Mesendoderm (in vitro differentiated cells): ENCODE measurements at regions not wholly inside any gene's neighbourhood (a gene's known extent, or its start where the extent isn't known, plus 50 kb on each side); places are given as distances from the start of the nearest gene placed in this dataset.
A peak's percentile ranks its signal among the peaks of the same experiment; 100 is the strongest.

Experiments
- DNase-seq: peaks from one replicate; pipeline ENCODE4 v3.0.0; 2013
- H2AK5ac ChIP-seq: 2 replicates; pipeline ENCODE4 v1.6.1; 2013; ENCODE audit warnings: low read length, inconsistent platforms
- H2BK120ac ChIP-seq: 2 replicates; pipeline ENCODE4 v1.6.1; 2013; ENCODE audit warnings: low read depth, mild to moderate bottlenecking, low read length, moderate library complexity, mixed read lengths
- H2BK15ac ChIP-seq: replicated peaks from 2 replicates; pipeline ENCODE4 v1.6.1; 2013; ENCODE audit warnings: low read depth, mild to moderate bottlenecking, moderate library complexity
- H2BK5ac ChIP-seq: 2 replicates; pipeline ENCODE4 v1.6.1; 2013; ENCODE audit warnings: low read length, inconsistent platforms
- H3K18ac ChIP-seq: 2 replicates; pipeline ENCODE4 v1.6.1; 2013; ENCODE audit warnings: mild to moderate bottlenecking, low read length, mixed read lengths
- H3K23ac ChIP-seq: one replicate; pipeline ENCODE4 v1.6.1; 2013; ENCODE audit warnings: low read length
- H3K27ac ChIP-seq: 2 replicates; pipeline ENCODE4 v1.5.1; 2013; ENCODE audit warnings: low read depth, mild to moderate bottlenecking, inconsistent platforms, low read length, moderate library complexity
- H3K27me3 ChIP-seq: 2 replicates; pipeline ENCODE4 v1.6.1; 2013; ENCODE audit warnings: low read length, control low read depth, mild to moderate bottlenecking, inconsistent platforms; ENCODE audit not compliant: insufficient read depth, poor library complexity
- H3K36me3 ChIP-seq: 2 replicates; pipeline ENCODE4 v1.6.1; 2013; ENCODE audit warnings: low read length, inconsistent platforms; ENCODE audit not compliant: control insufficient read depth, insufficient read depth
- H3K4ac ChIP-seq: one replicate; pipeline ENCODE4 v1.6.1; 2013; ENCODE audit warnings: low read depth, mild to moderate bottlenecking, low read length, moderate library complexity
- H3K4me1 ChIP-seq: 2 replicates; pipeline ENCODE4 v1.6.1; 2013; ENCODE audit warnings: low read depth, low read length, inconsistent platforms; ENCODE audit not compliant: control insufficient read depth
- H3K4me2 ChIP-seq: 2 replicates; pipeline ENCODE4 v1.6.1; 2013; ENCODE audit warnings: low read length
- H3K4me3 ChIP-seq: 2 replicates; pipeline ENCODE4 v1.5.1; 2013; ENCODE audit warnings: mild to moderate bottlenecking, low read length
- H3K56ac ChIP-seq: one replicate; pipeline ENCODE4 v1.6.1; 2013; ENCODE audit warnings: low read length
- H3K79me1 ChIP-seq: 2 replicates; pipeline ENCODE4 v1.6.1; 2013; ENCODE audit warnings: low read length, inconsistent platforms
- H3K79me2 ChIP-seq: 2 replicates; pipeline ENCODE4 v1.6.1; 2013; ENCODE audit warnings: mild to moderate bottlenecking, low read length; ENCODE audit not compliant: control insufficient read depth, insufficient read depth
- H3K9ac ChIP-seq: 2 replicates; pipeline ENCODE4 v1.6.1; 2013; ENCODE audit warnings: low read length, inconsistent platforms
- H4K5ac ChIP-seq: one replicate; pipeline ENCODE4 v1.6.1; 2013; ENCODE audit warnings: low read length
- H4K8ac ChIP-seq: one replicate; pipeline ENCODE4 v1.6.1; 2013; ENCODE audit warnings: low read depth, mild to moderate bottlenecking, control low read depth, low read length, moderate library complexity
- WGBS: extraction: QIAGEN DNeasy Blood & Tissue Kit; methylation state at CpG from one replicate; pipeline ENCODE4 v1.1.7; 2013; ENCODE audit warnings: low lambda C conversion rate, missing lambda C conversion rate; ENCODE audit not compliant: insufficient coverage; ENCODE audit errors: extremely low coverage; 5-methylcytosine and 5-hydroxymethylcytosine counted together

DNA sequence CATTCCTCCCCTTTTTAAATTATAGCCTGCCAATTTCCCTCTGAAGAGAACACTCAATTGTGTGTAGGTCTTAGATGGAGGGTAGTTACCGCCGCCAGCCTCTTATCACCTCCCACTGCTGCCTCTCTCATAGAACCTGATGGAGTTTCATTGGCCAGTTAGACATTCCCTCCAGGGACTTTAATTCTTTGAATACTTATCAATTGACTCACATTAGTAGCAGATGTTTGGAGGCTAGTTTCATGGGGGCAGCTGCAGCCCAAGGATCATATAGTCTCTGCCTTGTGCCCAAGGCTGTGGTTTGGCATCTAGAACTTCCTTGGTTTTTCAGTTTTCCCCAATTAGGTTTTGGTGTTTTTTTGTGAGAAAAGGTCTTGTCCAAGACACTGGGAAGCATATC, 318.9 kb upstream of the HTR2A start:
- no peaks in the 10 kb centered on the region for H3K36me3 ChIP-seq
- H3K27ac ChIP-seq, result no peak overlapping the region
- H3K9ac ChIP-seq, result no peak overlapping the region
- no peak overlapping the region for H2BK120ac ChIP-seq
- H3K79me2 ChIP-seq, result no peaks in the 10 kb centered on the region
- no CpG with 5 or more reads among the region's 2 CpGs for WGBS
- H3K79me1 ChIP-seq, result no peaks in the 10 kb centered on the region
- H2BK15ac ChIP-seq, result no peak overlapping the region
- DNase-seq, result peak; percentile 97
- H3K4ac ChIP-seq, result no peak overlapping the region
- no peak overlapping the region for H3K23ac ChIP-seq
- no peak overlapping the region for H2BK5ac ChIP-seq
- no peak overlapping the region for H2AK5ac ChIP-seq
- no peak overlapping the region for H3K4me2 ChIP-seq
- no peak overlapping the region for H3K4me3 ChIP-seq
- H3K56ac ChIP-seq, result no peak overlapping the region
- H3K18ac ChIP-seq, result peak overlapping the region; percentile 68
- H4K8ac ChIP-seq, result no peak overlapping the region
- H3K4me1 ChIP-seq, result peaks cover 7% of the 10 kb centered on the region
- no peaks in the 10 kb centered on the region for H3K27me3 ChIP-seq
- no peak overlapping the region for H4K5ac ChIP-seq

DNA sequence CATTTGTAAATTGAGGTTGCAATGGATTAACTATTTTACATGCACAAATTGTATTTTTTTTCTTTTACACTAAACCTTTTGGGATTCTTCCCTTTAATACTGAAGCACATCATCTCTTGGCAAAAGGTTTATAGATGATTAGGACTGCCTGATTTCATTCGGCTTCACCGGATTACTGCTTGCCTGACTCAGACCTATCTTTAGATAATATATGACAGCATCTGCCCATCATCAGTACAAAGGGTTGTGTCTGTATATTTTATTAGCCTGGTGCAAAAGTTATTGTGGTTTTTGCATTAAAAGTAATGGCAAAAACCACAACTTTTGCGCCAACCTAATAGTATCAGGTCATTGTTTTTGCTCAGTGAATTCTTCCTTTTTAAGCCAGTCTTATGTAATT, 316.2 kb upstream of the HTR2A start:
- Histone ChIP-seq H3K4me1 (peaks cover 8% of the 10 kb centered on the region), H3K4ac (no peak overlapping the region), H3K56ac (no peak overlapping the region), H4K5ac (no peak overlapping the region), H3K79me2 (no peaks in the 10 kb centered on the region), H2BK5ac (no peak overlapping the region), H3K9ac (no peak overlapping the region), H2AK5ac (no peak overlapping the region), H3K27me3 (no peaks in the 10 kb centered on the region), H3K79me1 (no peaks in the 10 kb centered on the region), H3K4me3 (no peak overlapping the region), H2BK120ac (no peak overlapping the region), H3K4me2 (no peak overlapping the region), H4K8ac (no peak overlapping the region), H2BK15ac (peak overlapping the region; percentile 19), H3K23ac (no peak overlapping the region), H3K27ac (no peak overlapping the region), H3K18ac (no peak overlapping the region), H3K36me3 (no peaks in the 10 kb centered on the region)
- no peak for DNase-seq
- WGBS, result no CpG with 5 or more reads among the region's 3 CpGs

GRCh38 chr13:47211106-47211505, 314.3 kb upstream of the HTR2A start:
- H3K9ac ChIP-seq, result no peak overlapping the region
- H2BK5ac ChIP-seq, result no peak overlapping the region

DNA sequence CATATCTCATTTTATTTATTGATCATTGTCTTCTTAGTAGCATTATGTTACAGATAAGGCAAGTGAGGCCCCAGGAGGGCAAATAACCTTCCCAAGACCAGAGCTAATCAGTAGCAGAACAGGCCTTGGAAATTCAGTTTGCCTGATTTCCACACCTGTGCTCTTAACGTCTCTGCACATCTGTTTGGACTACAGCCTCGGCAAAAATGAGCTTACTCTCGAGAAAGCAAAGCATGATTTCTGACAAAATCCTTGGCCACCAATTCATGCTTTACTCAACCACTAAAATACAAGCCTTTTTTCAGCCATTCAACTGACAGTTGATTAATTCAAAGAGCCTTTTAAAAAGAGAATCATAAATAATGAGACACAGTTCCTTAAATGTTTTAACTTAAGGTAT, 309.3 kb upstream of the HTR2A start:
- Histone ChIP-seq H3K79me1 (no peaks in the 10 kb centered on the region), H3K56ac (no peak overlapping the region), H3K27ac (no peak overlapping the region), H3K9ac (no peak overlapping the region), H2BK120ac (no peak overlapping the region), H3K27me3 (no peaks in the 10 kb centered on the region), H4K8ac (no peak overlapping the region), H2BK15ac (no peak overlapping the region), H3K23ac (no peak overlapping the region), H3K18ac (no peak overlapping the region), H3K79me2 (no peaks in the 10 kb centered on the region), H3K4me3 (no peak overlapping the region), H2AK5ac (no peak overlapping the region), H2BK5ac (no peak overlapping the region), H3K4me1 (peaks cover 2% of the 10 kb centered on the region), H3K4me2 (no peak overlapping the region), H4K5ac (no peak overlapping the region), H3K4ac (no peak overlapping the region), H3K36me3 (no peaks in the 10 kb centered on the region)
- WGBS, result no CpG with 5 or more reads among the region's 3 CpGs
- peak; percentile 49 for DNase-seq

More at GRCh38 chr13:47211106-47211505, 314.3 kb upstream of the HTR2A start:
- H3K27ac ChIP-seq, result no peak overlapping the region
- H3K4ac ChIP-seq, result no peak overlapping the region
- no peak overlapping the region for H4K8ac ChIP-seq
- H3K79me1 ChIP-seq, result no peaks in the 10 kb centered on the region
- H4K5ac ChIP-seq, result no peak overlapping the region
- whole genome bisulfite sequencing, result no CpG with 5 or more reads among the region's 5 CpGs
- H3K4me1 ChIP-seq, result peaks cover 8% of the 10 kb centered on the region
- no peak overlapping the region for H3K23ac ChIP-seq
- H3K79me2 ChIP-seq, result no peaks in the 10 kb centered on the region
- no peak overlapping the region for H3K18ac ChIP-seq
- no peak overlapping the region for H3K56ac ChIP-seq
- H2BK120ac ChIP-seq, result no peak overlapping the region
- H3K36me3 ChIP-seq, result no peaks in the 10 kb centered on the region
- H2BK15ac ChIP-seq, result no peak overlapping the region
- H3K27me3 ChIP-seq, result no peaks in the 10 kb centered on the region
- H3K4me2 ChIP-seq, result no peak overlapping the region
- peak; percentile 98 for DNase-seq
- no peak overlapping the region for H2AK5ac ChIP-seq
- H3K4me3 ChIP-seq, result no peak overlapping the region

DNA sequence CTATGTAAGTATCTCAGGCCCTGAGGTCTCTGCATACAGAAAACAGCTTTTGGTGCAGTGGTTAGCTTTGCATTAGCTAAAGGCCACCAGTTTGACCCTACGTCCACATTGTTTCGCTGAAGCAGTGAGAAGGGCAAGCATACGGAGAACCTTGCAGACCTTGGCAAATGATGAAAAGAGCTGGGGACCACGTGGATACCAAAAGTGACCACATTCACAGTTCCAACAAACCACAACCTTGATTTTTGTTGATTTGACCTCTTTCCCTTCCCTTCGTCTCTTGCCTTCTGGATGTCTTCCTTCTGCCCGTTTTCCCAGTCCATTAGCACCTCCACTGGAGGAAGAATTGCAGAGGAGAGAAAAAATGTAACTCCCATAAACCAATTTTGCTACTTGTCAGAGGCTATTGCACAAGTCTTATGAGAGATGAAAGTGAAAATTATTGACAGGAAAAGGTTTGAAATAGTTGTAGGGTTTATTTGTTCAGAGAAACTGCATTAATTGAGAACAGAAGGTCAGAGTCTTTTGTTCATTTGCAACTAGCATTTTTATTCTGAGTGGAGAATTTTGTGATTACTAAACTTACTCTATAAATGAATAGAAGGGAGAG, 293.9 kb upstream of the HTR2A start:
- no peak overlapping the region for H2BK15ac ChIP-seq
- H3K56ac ChIP-seq, result no peak overlapping the region
- H3K27ac ChIP-seq, result no peak overlapping the region
- no peak overlapping the region for H3K23ac ChIP-seq
- H3K4me3 ChIP-seq, result no peak overlapping the region
- no peak overlapping the region for H3K18ac ChIP-seq
- DNase-seq, result no peak
- H4K8ac ChIP-seq, result no peak overlapping the region
- no peak overlapping the region for H2BK5ac ChIP-seq
- no peaks in the 10 kb centered on the region for H3K79me1 ChIP-seq
- H3K4ac ChIP-seq, result no peak overlapping the region
- H3K79me2 ChIP-seq, result no peaks in the 10 kb centered on the region
- peaks cover 2% of the 10 kb centered on the region for H3K4me1 ChIP-seq
- H2BK120ac ChIP-seq, result no peak overlapping the region
- no peak overlapping the region for H3K9ac ChIP-seq
- H3K4me2 ChIP-seq, result no peak overlapping the region
- H3K36me3 ChIP-seq, result no peaks in the 10 kb centered on the region
- H3K27me3 ChIP-seq, result no peaks in the 10 kb centered on the region
- no peak overlapping the region for H4K5ac ChIP-seq
- no CpG with 5 or more reads among the region's 6 CpGs for WGBS
- H2AK5ac ChIP-seq, result no peak overlapping the region

DNA sequence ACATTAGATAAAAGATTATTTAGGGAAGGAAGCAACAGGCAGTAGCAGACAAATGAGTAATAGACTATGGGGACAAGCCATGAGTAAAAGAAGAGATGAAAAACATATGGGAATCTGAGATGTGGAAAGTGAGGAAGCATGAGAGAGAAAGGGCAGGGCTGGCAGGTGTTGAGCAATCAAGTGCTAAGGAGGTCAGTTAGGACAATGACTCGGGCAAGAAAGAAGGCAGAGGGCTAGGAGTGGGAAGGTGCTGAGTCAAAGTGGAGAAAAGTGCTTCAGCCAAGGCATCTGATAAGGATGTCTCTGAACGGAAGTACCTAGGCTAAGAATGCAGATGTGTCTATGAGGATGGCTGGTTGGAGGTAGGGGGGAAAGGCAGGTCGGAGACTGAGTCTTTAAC, 291.9 kb upstream of the HTR2A start:
- Histone ChIP-seq H3K4me3 (no peak overlapping the region), H4K8ac (no peak overlapping the region), H4K5ac (no peak overlapping the region), H3K56ac (no peak overlapping the region), H3K79me1 (no peaks in the 10 kb centered on the region), H3K79me2 (no peaks in the 10 kb centered on the region), H3K4me2 (no peak overlapping the region), H3K36me3 (no peaks in the 10 kb centered on the region), H3K4me1 (peaks cover 2% of the 10 kb centered on the region), H3K27ac (no peak overlapping the region), H2BK120ac (no peak overlapping the region), H2BK15ac (no peak overlapping the region), H3K4ac (no peak overlapping the region), H3K23ac (no peak overlapping the region), H3K27me3 (no peaks in the 10 kb centered on the region), H2BK5ac (no peak overlapping the region), H2AK5ac (no peak overlapping the region), H3K9ac (no peak overlapping the region), H3K18ac (no peak overlapping the region)
- no CpG with 5 or more reads among the region's 3 CpGs for WGBS
- peak; percentile 48 for DNase-seq
